Neural progenitor cell (in vitro differentiated cells): ENCODE measurements at regions not wholly inside any gene's neighbourhood (a gene's known extent, or its start where the extent isn't known, plus 50 kb on each side); places are given as distances from the start of the nearest gene placed in this dataset.

Experiments used
- EZH2 ChIP-seq: fragments of 200-600 bp; sonication (generic); IDR thresholded peaks from 2 replicates; pipeline ENCODE4 v1.6.1; 2017; ENCODE audit warnings: antibody characterized with exemption, mild to moderate bottlenecking, moderate library complexity
- EZH2phosphoT487 ChIP-seq: fragments of 200-600 bp; sonication (generic); IDR thresholded peaks from 2 replicates; pipeline ENCODE4 v1.6.1; 2017; ENCODE audit warnings: antibody characterized with exemption
- TF ChIP-seq, protein P1 (sequence below): fragments of 200-600 bp; sonication (generic); IDR thresholded peaks from 2 replicates; pipeline ENCODE4 v1.5.1; 2017; ENCODE audit warnings: antibody characterized with exemption, mild to moderate bottlenecking

DNA sequence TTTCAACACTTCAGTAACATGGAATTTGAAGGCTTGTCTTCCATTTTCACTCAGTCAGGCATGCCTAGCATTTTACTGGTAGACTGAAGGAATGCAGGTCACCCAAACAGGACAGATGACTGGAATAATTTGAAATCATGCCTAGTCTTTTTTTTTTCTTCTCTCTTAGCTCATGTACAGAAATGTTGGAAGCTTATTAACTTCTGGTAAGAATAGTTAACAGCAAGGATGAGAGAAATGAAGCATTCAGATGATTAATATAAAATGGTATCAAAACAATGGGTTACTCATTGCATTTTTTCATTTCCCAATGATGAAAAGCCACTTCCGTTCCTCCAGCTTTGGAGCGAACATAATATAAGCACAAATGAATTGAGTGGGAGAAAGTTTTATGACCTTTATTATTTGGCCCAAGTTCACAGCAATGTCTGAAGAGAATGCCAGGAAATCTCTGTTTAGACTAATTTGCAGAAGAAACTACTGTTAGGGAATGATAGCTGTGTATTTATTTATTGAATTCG is 431.6 kb upstream of the RASGRP1 start:
- TF ChIP-seq EZH2 = no peak
- TF ChIP-seq, protein P1, sequence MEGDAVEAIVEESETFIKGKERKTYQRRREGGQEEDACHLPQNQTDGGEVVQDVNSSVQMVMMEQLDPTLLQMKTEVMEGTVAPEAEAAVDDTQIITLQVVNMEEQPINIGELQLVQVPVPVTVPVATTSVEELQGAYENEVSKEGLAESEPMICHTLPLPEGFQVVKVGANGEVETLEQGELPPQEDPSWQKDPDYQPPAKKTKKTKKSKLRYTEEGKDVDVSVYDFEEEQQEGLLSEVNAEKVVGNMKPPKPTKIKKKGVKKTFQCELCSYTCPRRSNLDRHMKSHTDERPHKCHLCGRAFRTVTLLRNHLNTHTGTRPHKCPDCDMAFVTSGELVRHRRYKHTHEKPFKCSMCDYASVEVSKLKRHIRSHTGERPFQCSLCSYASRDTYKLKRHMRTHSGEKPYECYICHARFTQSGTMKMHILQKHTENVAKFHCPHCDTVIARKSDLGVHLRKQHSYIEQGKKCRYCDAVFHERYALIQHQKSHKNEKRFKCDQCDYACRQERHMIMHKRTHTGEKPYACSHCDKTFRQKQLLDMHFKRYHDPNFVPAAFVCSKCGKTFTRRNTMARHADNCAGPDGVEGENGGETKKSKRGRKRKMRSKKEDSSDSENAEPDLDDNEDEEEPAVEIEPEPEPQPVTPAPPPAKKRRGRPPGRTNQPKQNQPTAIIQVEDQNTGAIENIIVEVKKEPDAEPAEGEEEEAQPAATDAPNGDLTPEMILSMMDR = no peak
- no peak for TF ChIP-seq EZH2phosphoT487
